HCT116 (cell line): ENCODE measurements at regions not wholly inside any gene's neighbourhood (a gene's known extent, or its start where the extent isn't known, plus 50 kb on each side); places are given as distances from the start of the nearest gene placed in this dataset.

Experiments
- ATAC-seq: fragments of 200-7000 bp; cut with Tn5 transposase; 2 replicates; pipeline ENCODE4 v1.9.1; 2020; ENCODE audit warnings: mild to moderate bottlenecking, moderate library complexity
- BruUV-seq: library from RNA; stranded (reverse); fragments of 400-500 nt; replicated peaks from 2 replicates; lab custom pipeline; 2021; lab: Mats Ljungman, UMichigan
- CTCF ChIA-PET: fragments of 300-600 bp; sonication (Branson Sonifier 250); formaldehyde crosslinking; loops from one replicate; lab custom pipeline; 2021; ENCODE audit warnings: antibody characterized with exemption; lab: Charles Lee
- POLR2A ChIA-PET: fragments of 300-600, 350-600 bp; sonication (Branson Sonifier 250); formaldehyde crosslinking; loops from one replicate; lab custom pipeline; 2021; ENCODE audit warnings: antibody characterized with exemption; lab: Charles Lee
- RAD21 ChIA-PET, 2 experiments: fragments of 300-600 bp; sonication (Branson Sonifier 250); formaldehyde crosslinking; loops; one replicate each; lab custom pipeline; 2023; ENCODE audit warnings: low total read pairs in 2 of 2; ENCODE audit not compliant: uncharacterized antibody in 2 of 2, unreplicated experiment in 2 of 2, low non-redundant PET in 1 of 2; lab: Charles Lee
- DNase-seq: peaks from one replicate; pipeline ENCODE4 v3.0.0-alpha.2; 2010; ENCODE audit warnings: low read depth, low spot score
- H2AFZ ChIP-seq: fragments of 200-600 bp; shearing (Covaris generic), sonication (generic); 2 replicates; pipeline ENCODE4 v1.6.1; 2017; ENCODE audit warnings: low read depth, mixed run types, mixed read lengths, antibody characterized with exemption, low read length; ENCODE audit not compliant: poor library complexity, severe bottlenecking
- H3K27ac ChIP-seq: 2 replicates; pipeline ENCODE4 v1.5.1; 2012; ENCODE audit warnings: low read depth, low read length
- H3K27me3 ChIP-seq: fragments of 200-600 bp; sonication (generic); 2 replicates; pipeline ENCODE4 v1.6.1; 2016; ENCODE audit warnings: mixed run types, low read length, mixed read lengths; ENCODE audit not compliant: insufficient read depth
- H3K36me3 ChIP-seq, 2 experiments: fragments of 200-500 bp in 1 of 2; fragments of 200-600 bp in 1 of 2; sonication (Bioruptor generic) in 1 of 2; sonication (generic) in 1 of 2; 2 replicates each; pipeline versions ENCODE4 v1.5.1 to v1.6.1; 2014 to 2016; ENCODE audit warnings: low read length in 2 of 2, inconsistent platforms in 1 of 2, mixed read lengths in 1 of 2, mixed run types in 1 of 2; ENCODE audit not compliant: insufficient read depth in 2 of 2, control insufficient read depth in 1 of 2
- H3K4me1 ChIP-seq, 2 experiments: fragments of 200-600 bp in 1 of 2; sonication (generic) in 1 of 2; 2 replicates each; pipeline versions ENCODE4 v1.5.1 to v1.6.1; 2012 to 2017; ENCODE audit warnings: low read length in 2 of 2, inconsistent platforms in 1 of 2, mild to moderate bottlenecking in 1 of 2, mixed read lengths in 1 of 2, mixed run types in 1 of 2, moderate library complexity in 1 of 2; ENCODE audit not compliant: insufficient read depth in 2 of 2, control insufficient read depth in 1 of 2
- H3K4me2 ChIP-seq: fragments of 200-600 bp; sonication (generic); 2 replicates; pipeline ENCODE4 v1.6.1; 2017; ENCODE audit warnings: mixed run types, low read length, mixed read lengths
- H3K4me3 ChIP-seq, 2 experiments: fragments of 200-600 bp in 1 of 2; sonication (generic) in 1 of 2; replicated peaks in 1 of 2; 2 replicates each; pipeline ENCODE4 v1.5.1; 2011 to 2016; ENCODE audit warnings: low read length in 2 of 2, control low read depth in 1 of 2, low read depth in 1 of 2, mild to moderate bottlenecking in 1 of 2, mixed read lengths in 1 of 2, mixed run types in 1 of 2
- H3K79me2 ChIP-seq: fragments of 200-600 bp; sonication (generic); 2 replicates; pipeline ENCODE4 v1.6.1; 2017; ENCODE audit warnings: mild to moderate bottlenecking, mixed run types, low read length, moderate library complexity, mixed read lengths; ENCODE audit not compliant: insufficient read depth
- H3K9ac ChIP-seq: fragments of 200-600 bp; sonication (generic); 2 replicates; pipeline ENCODE4 v1.6.1; 2016; ENCODE audit warnings: low read length, mixed read lengths
- H3K9me2 ChIP-seq: fragments of 200-600 bp; sonication (generic), shearing (Covaris generic); 2 replicates; pipeline ENCODE4 v1.6.1; 2017; ENCODE audit warnings: mixed run types, mild to moderate bottlenecking, moderate library complexity; ENCODE audit not compliant: insufficient read depth
- H3K9me3 ChIP-seq, 2 experiments: fragments of 200-500 bp in 1 of 2; fragments of 200-600 bp in 1 of 2; sonication (Bioruptor generic) in 1 of 2; sonication (generic) in 1 of 2; 2 replicates each; pipeline ENCODE4 v1.6.1; 2014 to 2017; ENCODE audit warnings: low read length in 2 of 2, mixed read lengths in 2 of 2, inconsistent platforms in 1 of 2, low read depth in 1 of 2, mild to moderate bottlenecking in 1 of 2, mixed run types in 1 of 2, moderate library complexity in 1 of 2; ENCODE audit not compliant: control insufficient read depth in 1 of 2, insufficient read depth in 1 of 2
- H4K20me1 ChIP-seq: fragments of 200-600 bp; sonication (generic), shearing (Covaris generic); 2 replicates; pipeline ENCODE4 v1.6.1; 2017; ENCODE audit warnings: mixed run types, mild to moderate bottlenecking, moderate library complexity; ENCODE audit not compliant: insufficient read depth
- CEBPB ChIP-seq: IDR thresholded peaks from 2 replicates; pipeline ENCODE4 v1.6.1; 2012; ENCODE audit warnings: low read depth
- EGR1 ChIP-seq: IDR thresholded peaks from 2 replicates; pipeline ENCODE4 v1.6.1; 2012; ENCODE audit warnings: low read depth
- ELF1 ChIP-seq: IDR thresholded peaks from 2 replicates; pipeline ENCODE4 v1.6.1; 2012; ENCODE audit warnings: low read depth, borderline replicate concordance
- FOSL1 ChIP-seq: IDR thresholded peaks from 2 replicates; pipeline ENCODE4 v1.6.1; 2012; ENCODE audit warnings: low read depth
- SIN3A ChIP-seq: IDR thresholded peaks from 2 replicates; pipeline ENCODE4 v1.6.1; 2012; ENCODE audit warnings: low read depth
- TCF7L2 ChIP-seq: IDR thresholded peaks from 2 replicates; pipeline ENCODE4 v1.7.0; 2011; ENCODE audit warnings: borderline replicate concordance, inconsistent platforms; ENCODE audit not compliant: insufficient read depth, insufficient read length; ENCODE audit errors: extremely low read depth
- intact Hi-C: fragments of 100-400 bp; cut with micrococcal nuclease; formaldehyde crosslinking; loops from 2 replicates; pipeline ENCODE4 v1.10.0; 2022
- TF ChIP-seq, protein P1 (sequence below), 3 experiments: fragments of 200-600 bp in 1 of 3; sonication (generic) in 1 of 3; IDR thresholded peaks in 2 of 3; conservative IDR thresholded peaks in 1 of 3; 2 replicates each; pipeline ENCODE4 v1.5.1; 2012 to 2017; ENCODE audit warnings: low read depth in 2 of 3, low read length in 2 of 3, antibody characterized with exemption in 1 of 3, borderline replicate concordance in 1 of 3, control low read depth in 1 of 3, mild to moderate bottlenecking in 1 of 3, mixed read lengths in 1 of 3, mixed run types in 1 of 3, moderate library complexity in 1 of 3; ENCODE audit not compliant: insufficient read depth in 1 of 3
- TF ChIP-seq, protein P2 (sequence below): IDR thresholded peaks from 2 replicates; pipeline ENCODE4 v1.6.1; 2011; ENCODE audit warnings: mild to moderate bottlenecking, low read length, moderate library complexity; ENCODE audit not compliant: insufficient replicate concordance; ENCODE audit errors: extremely low read depth

DNA sequence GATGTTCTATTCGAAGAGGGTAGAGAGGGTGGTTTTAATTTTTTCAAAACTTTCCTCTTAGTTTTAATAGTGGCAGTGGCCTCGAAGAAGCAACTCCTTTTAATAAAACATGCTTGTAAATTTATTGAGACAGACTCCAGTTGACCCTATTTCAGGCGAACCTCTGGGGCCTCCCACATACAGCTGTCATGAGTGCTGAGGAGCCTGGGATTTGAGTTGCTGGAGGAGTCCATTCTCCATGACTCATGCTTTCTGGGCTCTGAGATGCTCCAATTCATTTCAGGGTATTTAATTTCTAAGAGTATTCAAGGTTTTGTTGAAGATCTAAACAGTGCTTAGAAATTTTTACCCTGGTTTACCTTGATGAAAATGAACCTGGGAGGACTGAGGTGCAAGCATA lies 580.4 kb downstream of the CBLN4 start (continued):
- TF ChIP-seq, protein P1, sequence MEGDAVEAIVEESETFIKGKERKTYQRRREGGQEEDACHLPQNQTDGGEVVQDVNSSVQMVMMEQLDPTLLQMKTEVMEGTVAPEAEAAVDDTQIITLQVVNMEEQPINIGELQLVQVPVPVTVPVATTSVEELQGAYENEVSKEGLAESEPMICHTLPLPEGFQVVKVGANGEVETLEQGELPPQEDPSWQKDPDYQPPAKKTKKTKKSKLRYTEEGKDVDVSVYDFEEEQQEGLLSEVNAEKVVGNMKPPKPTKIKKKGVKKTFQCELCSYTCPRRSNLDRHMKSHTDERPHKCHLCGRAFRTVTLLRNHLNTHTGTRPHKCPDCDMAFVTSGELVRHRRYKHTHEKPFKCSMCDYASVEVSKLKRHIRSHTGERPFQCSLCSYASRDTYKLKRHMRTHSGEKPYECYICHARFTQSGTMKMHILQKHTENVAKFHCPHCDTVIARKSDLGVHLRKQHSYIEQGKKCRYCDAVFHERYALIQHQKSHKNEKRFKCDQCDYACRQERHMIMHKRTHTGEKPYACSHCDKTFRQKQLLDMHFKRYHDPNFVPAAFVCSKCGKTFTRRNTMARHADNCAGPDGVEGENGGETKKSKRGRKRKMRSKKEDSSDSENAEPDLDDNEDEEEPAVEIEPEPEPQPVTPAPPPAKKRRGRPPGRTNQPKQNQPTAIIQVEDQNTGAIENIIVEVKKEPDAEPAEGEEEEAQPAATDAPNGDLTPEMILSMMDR (IDR thresholded peaks at IDR 0.05 in 2 of 3, conservative IDR thresholded peaks at IDR 0.05 in 1 of 3; ENCODE audit: borderline replicate concordance in 1 of 3, insufficient read depth in 1 of 3, low read depth in 2 of 3, low read length in 2 of 3): no peak
- TF ChIP-seq TCF7L2: no peak
- TF ChIP-seq EGR1: no peak

DNA sequence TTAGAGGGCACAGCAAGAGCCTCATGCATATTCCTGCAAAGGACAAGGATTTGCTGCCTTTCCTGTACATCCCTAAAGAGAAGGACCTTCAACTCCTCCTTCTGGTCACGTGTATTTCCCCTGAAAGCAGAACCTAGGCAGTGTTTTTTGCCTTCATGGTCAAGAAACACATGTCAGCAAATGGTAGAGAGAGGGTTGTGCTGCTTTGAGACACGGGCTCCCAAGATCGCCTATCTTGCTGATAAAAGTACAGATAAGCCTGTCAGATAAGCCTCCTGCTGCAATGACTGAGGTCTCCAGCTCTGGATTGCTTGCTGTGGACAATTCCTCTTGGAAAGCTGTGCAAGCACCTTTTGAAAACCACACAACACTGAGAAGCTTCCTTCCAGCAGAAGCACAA lies 580.8 kb downstream of the CBLN4 start:
- H2AFZ ChIP-seq: no peak overlapping the region
- H3K9ac ChIP-seq: no peak overlapping the region
- no peaks in the 10 kb centered on the region for H3K9me2 ChIP-seq
- H3K27me3 ChIP-seq: no peaks in the 10 kb centered on the region
- TF ChIP-seq FOSL1 (no peak), TCF7L2 (no peak), ELF1 (no peak), CEBPB (no peak), SIN3A (no peak)
- TF ChIP-seq, protein P2, sequence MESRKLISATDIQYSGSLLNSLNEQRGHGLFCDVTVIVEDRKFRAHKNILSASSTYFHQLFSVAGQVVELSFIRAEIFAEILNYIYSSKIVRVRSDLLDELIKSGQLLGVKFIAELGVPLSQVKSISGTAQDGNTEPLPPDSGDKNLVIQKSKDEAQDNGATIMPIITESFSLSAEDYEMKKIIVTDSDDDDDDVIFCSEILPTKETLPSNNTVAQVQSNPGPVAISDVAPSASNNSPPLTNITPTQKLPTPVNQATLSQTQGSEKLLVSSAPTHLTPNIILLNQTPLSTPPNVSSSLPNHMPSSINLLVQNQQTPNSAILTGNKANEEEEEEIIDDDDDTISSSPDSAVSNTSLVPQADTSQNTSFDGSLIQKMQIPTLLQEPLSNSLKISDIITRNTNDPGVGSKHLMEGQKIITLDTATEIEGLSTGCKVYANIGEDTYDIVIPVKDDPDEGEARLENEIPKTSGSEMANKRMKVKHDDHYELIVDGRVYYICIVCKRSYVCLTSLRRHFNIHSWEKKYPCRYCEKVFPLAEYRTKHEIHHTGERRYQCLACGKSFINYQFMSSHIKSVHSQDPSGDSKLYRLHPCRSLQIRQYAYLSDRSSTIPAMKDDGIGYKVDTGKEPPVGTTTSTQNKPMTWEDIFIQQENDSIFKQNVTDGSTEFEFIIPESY: no peak
- TF ChIP-seq, protein P1 (IDR thresholded peaks at IDR 0.05 in 2 of 3, conservative IDR thresholded peaks at IDR 0.05 in 1 of 3; ENCODE audit: borderline replicate concordance in 1 of 3, insufficient read depth in 1 of 3, low read depth in 2 of 3, low read length in 2 of 3): no peak
- no peaks in the 10 kb centered on the region for H3K36me3 ChIP-seq
- no peak overlapping the region for H3K27ac ChIP-seq
- ATAC-seq (no peak), DNase-seq (no peak)
- ChIA-PET CTCF (no interaction called here), POLR2A (no interaction called here), RAD21 (no interaction called here)
- H3K4me3 ChIP-seq: no peak overlapping the region
- no TSS peak for BruUV-seq
- H3K79me2 ChIP-seq: no peaks in the 10 kb centered on the region
- H4K20me1 ChIP-seq: no peaks in the 10 kb centered on the region
- peaks cover 10 to 15% of the 10 kb centered on the region in 2 experiments; a peak in 3 of 4 replicates for H3K9me3 ChIP-seq
- H3K4me1 ChIP-seq: no peaks in the 10 kb centered on the region
- no peak overlapping the region for H3K4me2 ChIP-seq
- intact Hi-C loops: no loop called here
